ENCODE measurements at regions not wholly inside any gene's neighbourhood (a gene's known extent, or its start where the extent isn't known, plus 50 kb on each side); places are given as distances from the start of the nearest gene placed in this dataset.

GRCh38 chr18:77822632-77823031, 573.0 kb downstream of the GALR1 start:
- DNase-seq (ENCODE audit: low spot score), result no peak

GRCh38 chr18:77833807-77834206, 584.2 kb downstream of the GALR1 start:
- DNase-seq (ENCODE audit: low spot score), result no peak

GRCh38 chr18:77851802-77852201, 602.2 kb downstream of the GALR1 start:
- DNase-seq (ENCODE audit: low spot score), result no peak

GRCh38 chr18:77853859-77854258, 604.2 kb downstream of the GALR1 start:
- no peak for DNase-seq (ENCODE audit: low spot score)

GRCh38 chr18:77857678-77858655, 608.3 kb downstream of the GALR1 start:
- DNase-seq (ENCODE audit: low spot score), result no peak

GRCh38 chr18:77859634-77860033, 610.0 kb downstream of the GALR1 start:
- no peak for DNase-seq (ENCODE audit: low spot score)

- no peak for DNase-seq (ENCODE audit: low spot score)
These were observed 612.6 kb downstream of the GALR1 start for GRCh38 chr18:77862066-77862757.

- DNase-seq (ENCODE audit: low spot score), result no peak
These were observed 616.2 kb downstream of the GALR1 start for GRCh38 chr18:77865853-77866252.

GRCh38 chr18:77866351-77866750, 616.7 kb downstream of the GALR1 start:
- no peak for DNase-seq (ENCODE audit: low spot score)

GRCh38 chr18:77870199-77870598, 620.6 kb downstream of the GALR1 start:
- no peak for DNase-seq (ENCODE audit: low spot score)

GRCh38 chr18:77870894-77871293, 621.2 kb downstream of the GALR1 start:
- DNase-seq (ENCODE audit: low spot score), result no peak

- DNase-seq (ENCODE audit: low spot score), result no peak
These were observed 622.5 kb downstream of the GALR1 start for GRCh38 chr18:77872166-77872565.

- no peak for DNase-seq (ENCODE audit: low spot score)
These were observed 626.7 kb downstream of the GALR1 start for GRCh38 chr18:77876319-77876865.

- DNase-seq (ENCODE audit: low spot score), result no peak
These were observed 630.2 kb downstream of the GALR1 start for GRCh38 chr18:77879829-77880228.

GRCh38 chr18:77884454-77884853, 634.8 kb downstream of the GALR1 start:
- DNase-seq (ENCODE audit: low spot score), result no peak

GRCh38 chr18:77894060-77894459, 644.4 kb downstream of the GALR1 start:
- no peak for DNase-seq (ENCODE audit: low spot score)

- DNase-seq (ENCODE audit: low spot score), result no peak
These were observed 645.6 kb downstream of the GALR1 start for GRCh38 chr18:77895250-77895649.

GRCh38 chr18:77896586-77897252, 647.1 kb downstream of the GALR1 start:
- DNase-seq (ENCODE audit: low spot score), result no peak

- DNase-seq (ENCODE audit: low spot score), result no peak
These were observed 648.0 kb downstream of the GALR1 start for GRCh38 chr18:77897606-77898005.

GRCh38 chr18:77899972-77900754, 650.5 kb downstream of the GALR1 start:
- no peak for DNase-seq (ENCODE audit: low spot score)

GRCh38 chr18:77905011-77905410, 655.4 kb downstream of the GALR1 start:
- no peak for DNase-seq (ENCODE audit: low spot score)
